ENCODE measurements at regions not wholly inside any gene's neighbourhood (a gene's known extent, or its start where the extent isn't known, plus 50 kb on each side); places are given as distances from the start of the nearest gene placed in this dataset.

DNA sequence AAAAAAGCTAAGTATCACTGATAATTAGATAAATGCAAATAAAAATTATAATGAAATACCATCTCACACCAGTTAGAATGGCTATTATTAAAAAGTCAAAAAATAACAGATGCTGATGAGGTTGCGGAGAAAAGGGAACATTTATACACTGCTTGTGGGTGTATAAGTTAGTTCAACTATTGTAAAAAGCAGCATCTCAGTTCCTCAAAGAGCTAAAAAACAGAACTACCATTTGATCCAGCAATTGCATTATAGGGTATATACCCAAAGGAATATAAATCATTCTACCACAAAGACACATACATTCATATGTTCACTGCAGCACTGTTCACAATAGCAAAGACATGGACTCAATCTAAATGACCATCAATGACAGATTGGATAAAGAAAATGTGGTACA, 120.3 kb upstream of the ZBED5 start:
- TF ChIP-seq BACH1 (IDR thresholded peaks at IDR 0.05; ENCODE audit: borderline replicate concordance) (no peak), SP1 (IDR thresholded peaks at IDR 0.05; ENCODE audit: low read depth, low read length) (no peak), CREB1 (IDR thresholded peaks at IDR 0.05; ENCODE audit: low read depth) (no peak)
- TF ChIP-seq, protein P1, sequence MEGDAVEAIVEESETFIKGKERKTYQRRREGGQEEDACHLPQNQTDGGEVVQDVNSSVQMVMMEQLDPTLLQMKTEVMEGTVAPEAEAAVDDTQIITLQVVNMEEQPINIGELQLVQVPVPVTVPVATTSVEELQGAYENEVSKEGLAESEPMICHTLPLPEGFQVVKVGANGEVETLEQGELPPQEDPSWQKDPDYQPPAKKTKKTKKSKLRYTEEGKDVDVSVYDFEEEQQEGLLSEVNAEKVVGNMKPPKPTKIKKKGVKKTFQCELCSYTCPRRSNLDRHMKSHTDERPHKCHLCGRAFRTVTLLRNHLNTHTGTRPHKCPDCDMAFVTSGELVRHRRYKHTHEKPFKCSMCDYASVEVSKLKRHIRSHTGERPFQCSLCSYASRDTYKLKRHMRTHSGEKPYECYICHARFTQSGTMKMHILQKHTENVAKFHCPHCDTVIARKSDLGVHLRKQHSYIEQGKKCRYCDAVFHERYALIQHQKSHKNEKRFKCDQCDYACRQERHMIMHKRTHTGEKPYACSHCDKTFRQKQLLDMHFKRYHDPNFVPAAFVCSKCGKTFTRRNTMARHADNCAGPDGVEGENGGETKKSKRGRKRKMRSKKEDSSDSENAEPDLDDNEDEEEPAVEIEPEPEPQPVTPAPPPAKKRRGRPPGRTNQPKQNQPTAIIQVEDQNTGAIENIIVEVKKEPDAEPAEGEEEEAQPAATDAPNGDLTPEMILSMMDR (IDR thresholded peaks at IDR 0.05 in 2 of 3, conservative IDR thresholded peaks at IDR 0.05 in 1 of 3; ENCODE audit: control insufficient read depth in 2 of 3, extremely low read depth in 1 of 3, insufficient read depth in 1 of 3, low read depth in 3 of 3, low read length in 3 of 3), result no peak
